Urinary bladder (tissue), 3 donors: ENCODE measurements at regions not wholly inside any gene's neighbourhood (a gene's known extent, or its start where the extent isn't known, plus 50 kb on each side); places are given as distances from the start of the nearest gene placed in this dataset.

Source experiments
- DNase-seq: peaks from one replicate; pipeline ENCODE4 v3.0.0-alpha.2; 2015; ENCODE audit errors: extremely low spot score
- H3K27ac ChIP-seq: one replicate; pipeline ENCODE4 v1.5.1; 2013; ENCODE audit warnings: low read depth, mild to moderate bottlenecking, moderate library complexity
- H3K36me3 ChIP-seq: one replicate; pipeline ENCODE4 v1.6.1; 2013; ENCODE audit warnings: mild to moderate bottlenecking, moderate library complexity; ENCODE audit not compliant: insufficient read depth
- H3K4me1 ChIP-seq: one replicate; pipeline ENCODE4 v1.6.1; 2013; ENCODE audit warnings: mild to moderate bottlenecking, moderate library complexity; ENCODE audit not compliant: insufficient read depth
- H3K4me3 ChIP-seq: one replicate; pipeline ENCODE4 v1.5.1; 2013; ENCODE audit warnings: low read depth, low read length
- WGBS: extraction: QIAGEN DNeasy Blood & Tissue Kit; methylation state at CpG from one replicate; pipeline ENCODE4 v1.1.7; 2013; 5-methylcytosine and 5-hydroxymethylcytosine counted together
- donor health status: healthy with polysubstance abuse.
- donor health status: healthy.

- DNase-seq: no peak
- no peak overlapping the region for H3K4me3 ChIP-seq
- no peaks in the 10 kb centered on the region for H3K4me1 ChIP-seq
- H3K36me3 ChIP-seq: no peaks in the 10 kb centered on the region
- WGBS: 90% methylated on average over 5 of the region's 5 CpGs
- no peak overlapping the region for H3K27ac ChIP-seq
These were observed 307.7 kb upstream of the SEL1L start for GRCh38 chr14:81841346-81841745.

- no peak overlapping the region for H3K27ac ChIP-seq
- no peak for DNase-seq
- H3K4me1 ChIP-seq: no peaks in the 10 kb centered on the region
- no peaks in the 10 kb centered on the region for H3K36me3 ChIP-seq
- 77% methylated on average over 3 of the region's 3 CpGs for WGBS
- H3K4me3 ChIP-seq: no peak overlapping the region
These were observed 316.1 kb upstream of the SEL1L start for GRCh38 chr14:81849714-81850113.

GRCh38 chr14:81855007-81855406 is 321.4 kb upstream of the SEL1L start:
- no peak overlapping the region for H3K27ac ChIP-seq
- no peak for DNase-seq
- no peak overlapping the region for H3K4me3 ChIP-seq
- no peaks in the 10 kb centered on the region for H3K4me1 ChIP-seq
- WGBS: 81% methylated on average over 2 of the region's 2 CpGs
- no peaks in the 10 kb centered on the region for H3K36me3 ChIP-seq

GRCh38 chr14:81859046-81859445 is 325.4 kb upstream of the SEL1L start:
- no peak overlapping the region for H3K27ac ChIP-seq
- no peaks in the 10 kb centered on the region for H3K36me3 ChIP-seq
- no peak overlapping the region for H3K4me3 ChIP-seq
- no peaks in the 10 kb centered on the region for H3K4me1 ChIP-seq
- 43% methylated on average over 2 of the region's 2 CpGs for WGBS
- DNase-seq: no peak

- WGBS: 76% methylated on average over 5 of the region's 5 CpGs
- no peak for DNase-seq
- Histone ChIP-seq H3K36me3 (no peaks in the 10 kb centered on the region), H3K4me1 (no peaks in the 10 kb centered on the region), H3K4me3 (no peak overlapping the region), H3K27ac (no peak overlapping the region)
These were observed 334.5 kb upstream of the SEL1L start for GRCh38 chr14:81868172-81868571.

- WGBS: 90% methylated on average over 2 of the region's 2 CpGs
- H3K4me1 ChIP-seq: no peaks in the 10 kb centered on the region
- H3K36me3 ChIP-seq: no peaks in the 10 kb centered on the region
- H3K27ac ChIP-seq: no peak overlapping the region
- no peak for DNase-seq
- no peak overlapping the region for H3K4me3 ChIP-seq
These were observed 338.1 kb upstream of the SEL1L start for GRCh38 chr14:81871706-81872105.

GRCh38 chr14:81884382-81884781 is 350.7 kb upstream of the SEL1L start:
- Histone ChIP-seq H3K4me3 (no peak overlapping the region), H3K36me3 (no peaks in the 10 kb centered on the region), H3K4me1 (no peaks in the 10 kb centered on the region), H3K27ac (no peak overlapping the region)
- WGBS: 33% methylated on average over 1 of the region's 1 CpG
- no peak for DNase-seq

GRCh38 chr14:81886588-81886987 is 352.9 kb upstream of the SEL1L start:
- no peak overlapping the region for H3K4me3 ChIP-seq
- H3K27ac ChIP-seq: no peak overlapping the region
- no peaks in the 10 kb centered on the region for H3K36me3 ChIP-seq
- 90% methylated on average over 2 of the region's 2 CpGs for WGBS
- no peak for DNase-seq
- no peaks in the 10 kb centered on the region for H3K4me1 ChIP-seq

GRCh38 chr14:81889529-81889928 is 355.9 kb upstream of the SEL1L start:
- no peaks in the 10 kb centered on the region for H3K4me1 ChIP-seq
- 68% methylated on average over 2 of the region's 2 CpGs for WGBS
- no peak for DNase-seq
- H3K36me3 ChIP-seq: no peaks in the 10 kb centered on the region
- H3K27ac ChIP-seq: no peak overlapping the region
- H3K4me3 ChIP-seq: no peak overlapping the region

GRCh38 chr14:81890020-81890419 is 356.4 kb upstream of the SEL1L start:
- no peak for DNase-seq
- Histone ChIP-seq H3K4me1 (no peaks in the 10 kb centered on the region), H3K36me3 (no peaks in the 10 kb centered on the region), H3K27ac (no peak overlapping the region), H3K4me3 (no peak overlapping the region)
- whole genome bisulfite sequencing: 39% methylated on average over 1 of the region's 1 CpG

GRCh38 chr14:81903477-81903876 is 369.8 kb upstream of the SEL1L start:
- no peaks in the 10 kb centered on the region for H3K4me1 ChIP-seq
- 87% methylated on average over 5 of the region's 5 CpGs for WGBS
- no peak for DNase-seq
- no peaks in the 10 kb centered on the region for H3K36me3 ChIP-seq
- H3K27ac ChIP-seq: no peak overlapping the region
- no peak overlapping the region for H3K4me3 ChIP-seq

- WGBS: 21% methylated on average over 1 of the region's 1 CpG
- H3K36me3 ChIP-seq: no peaks in the 10 kb centered on the region
- no peak for DNase-seq
- H3K4me3 ChIP-seq: no peak overlapping the region
- H3K4me1 ChIP-seq: no peaks in the 10 kb centered on the region
- no peak overlapping the region for H3K27ac ChIP-seq
These were observed 393.4 kb upstream of the SEL1L start for GRCh38 chr14:81927070-81927469.

GRCh38 chr14:81931828-81932227 is 398.2 kb upstream of the SEL1L start:
- no peak for DNase-seq
- H3K4me3 ChIP-seq: no peak overlapping the region
- no peaks in the 10 kb centered on the region for H3K36me3 ChIP-seq
- no peaks in the 10 kb centered on the region for H3K4me1 ChIP-seq
- 77% methylated on average over 1 of the region's 1 CpG for WGBS
- H3K27ac ChIP-seq: no peak overlapping the region

- no peak overlapping the region for H3K4me3 ChIP-seq
- H3K27ac ChIP-seq: no peak overlapping the region
- WGBS: 43% methylated on average over 1 of the region's 1 CpG
- no peaks in the 10 kb centered on the region for H3K4me1 ChIP-seq
- DNase-seq: no peak
- no peaks in the 10 kb centered on the region for H3K36me3 ChIP-seq
These were observed 402.7 kb upstream of the SEL1L start for GRCh38 chr14:81936348-81936747.

GRCh38 chr14:81936902-81937301 is 403.2 kb upstream of the SEL1L start:
- H3K36me3 ChIP-seq: no peaks in the 10 kb centered on the region
- no peaks in the 10 kb centered on the region for H3K4me1 ChIP-seq
- no peak for DNase-seq
- H3K4me3 ChIP-seq: no peak overlapping the region
- no peak overlapping the region for H3K27ac ChIP-seq
- 41% methylated on average over 1 of the region's 1 CpG for WGBS
